Lower leg skin (tissue), 3 donors: ENCODE measurements at regions not wholly inside any gene's neighbourhood (a gene's known extent, or its start where the extent isn't known, plus 50 kb on each side); places are given as distances from the start of the nearest gene placed in this dataset.

Source experiments
- CTCF ChIP-seq, 3 donors: fragments of 450-650 bp; IDR thresholded peaks; one replicate each; pipeline ENCODE4 v1.5.1; 2016; ENCODE audit warnings: antibody characterized with exemption in 3 of 3, mild to moderate bottlenecking in 3 of 3, moderate library complexity in 2 of 3
- POLR2A ChIP-seq, 2 donors: fragments of 450-650 bp; IDR thresholded peaks; one replicate each; pipeline ENCODE4 v1.6.1; 2016 to 2017; ENCODE audit warnings: antibody characterized with exemption in 2 of 2, mild to moderate bottlenecking in 1 of 2, moderate library complexity in 1 of 2

- TF ChIP-seq CTCF (IDR thresholded peaks at IDR 0.05) (no peak), POLR2A (IDR thresholded peaks at IDR 0.05) (no peak)
Measured at GRCh38 chr1:148315071-148315811, 163.2 kb upstream of the NBPF11 start.
